Caki2 (cell line): ENCODE measurements at regions not wholly inside any gene's neighbourhood (a gene's known extent, or its start where the extent isn't known, plus 50 kb on each side); places are given as distances from the start of the nearest gene placed in this dataset.

Experiments used
- DNase-seq: peaks from one replicate; pipeline ENCODE4 v3.0.0-alpha.2; 2015; ENCODE audit warnings: low read depth
- in situ Hi-C: cut with HindIII; loops from 2 replicates; pipeline ENCODE4 v1.10.0; 2016; ENCODE audit warnings: low sequenced_read_pairs, low pct_unique_long_range_greater_than_20kb, mixed read lengths

GRCh38 chr16:80324371-80324770 is 216.4 kb upstream of the DYNLRB2 start:
- DNase-seq, result no peak
- in situ Hi-C loops, result no loop called here

GRCh38 chr16:80323808-80324195 is 217.0 kb upstream of the DYNLRB2 start:
- DNase-seq, result no peak
- in situ Hi-C loops, result no loop called here

GRCh38 chr16:80323187-80323807 is 217.5 kb upstream of the DYNLRB2 start:
- in situ Hi-C loops, result no loop called here
- DNase-seq, result no peak

- in situ Hi-C loops, result no loop called here
These were observed 221.6 kb upstream of the DYNLRB2 start for GRCh38 chr16:80319181-80319580.

GRCh38 chr16:80318107-80318506 is 222.7 kb upstream of the DYNLRB2 start:
- in situ Hi-C loops, result no loop called here
- no peak for DNase-seq

More at GRCh38 chr16:80319181-80319580, 221.6 kb upstream of the DYNLRB2 start:
- DNase-seq, result no peak

- in situ Hi-C loops, result no loop called here
- DNase-seq, result no peak
These were observed 223.2 kb upstream of the DYNLRB2 start for GRCh38 chr16:80317599-80318037.

- no peak for DNase-seq
- in situ Hi-C loops, result no loop called here
These were observed 223.7 kb upstream of the DYNLRB2 start for GRCh38 chr16:80317116-80317515.

GRCh38 chr16:80314042-80314441 is 226.8 kb upstream of the DYNLRB2 start:
- in situ Hi-C loops, result no loop called here
- no peak for DNase-seq

GRCh38 chr16:80309178-80309577 is 231.6 kb upstream of the DYNLRB2 start:
- no peak for DNase-seq
- in situ Hi-C loops, result no loop called here

- in situ Hi-C loops, result no loop called here
- DNase-seq, result no peak
These were observed 235.4 kb upstream of the DYNLRB2 start for GRCh38 chr16:80305410-80305809.

- in situ Hi-C loops, result no loop called here
- no peak for DNase-seq
These were observed 237.1 kb upstream of the DYNLRB2 start for GRCh38 chr16:80303691-80304090.

- peak; percentile 59 for DNase-seq
- in situ Hi-C loops, result no loop called here
These were observed 239.9 kb upstream of the DYNLRB2 start for GRCh38 chr16:80300876-80301275.

- DNase-seq, result no peak
- in situ Hi-C loops, result no loop called here
These were observed 240.3 kb upstream of the DYNLRB2 start for GRCh38 chr16:80300456-80300855.

GRCh38 chr16:80299416-80299815 is 241.4 kb upstream of the DYNLRB2 start:
- DNase-seq, result no peak
- in situ Hi-C loops, result no loop called here

- no peak for DNase-seq
- in situ Hi-C loops, result no loop called here
These were observed 242.1 kb upstream of the DYNLRB2 start for GRCh38 chr16:80298676-80299075.

GRCh38 chr16:80296034-80296433 is 244.8 kb upstream of the DYNLRB2 start:
- no peak for DNase-seq
- in situ Hi-C loops, result no loop called here

- in situ Hi-C loops, result no loop called here
These were observed 246.6 kb upstream of the DYNLRB2 start for GRCh38 chr16:80294172-80294571.

GRCh38 chr16:80288616-80289015 is 252.2 kb upstream of the DYNLRB2 start:
- in situ Hi-C loops, result no loop called here
- DNase-seq, result no peak

More at GRCh38 chr16:80294172-80294571, 246.6 kb upstream of the DYNLRB2 start:
- DNase-seq, result no peak

- in situ Hi-C loops, result no loop called here
- no peak for DNase-seq
These were observed 253.1 kb upstream of the DYNLRB2 start for GRCh38 chr16:80287674-80288073.

- DNase-seq, result peak; percentile 71
These were observed 255.7 kb upstream of the DYNLRB2 start for GRCh38 chr16:80285104-80285503.

More at GRCh38 chr16:80285104-80285503, 255.7 kb upstream of the DYNLRB2 start:
- in situ Hi-C loops, result no loop called here
